Uterus (tissue), 3 donors: ENCODE measurements at regions not wholly inside any gene's neighbourhood (a gene's known extent, or its start where the extent isn't known, plus 50 kb on each side); places are given as distances from the start of the nearest gene placed in this dataset.

Experiments used
- DNase-seq, 2 donors: peaks; one replicate each; pipeline ENCODE4 v3.0.0-alpha.2; 2019 to 2020
- H3K27ac ChIP-seq, 2 donors: fragments of 200-600 bp; sonication (generic); 1 replicate in 1 of 2; 2 replicates in 1 of 2; pipeline ENCODE4 v1.5.1; 2016 to 2018
- H3K27me3 ChIP-seq, 2 donors: fragments of 200-600 bp; sonication (generic); one replicate each; pipeline ENCODE4 v1.5.1; 2018 to 2019; ENCODE audit warnings: control low read depth in 1 of 2
- H3K36me3 ChIP-seq, 2 donors: fragments of 200-600 bp; sonication (generic); one replicate each; pipeline ENCODE4 v1.5.1; 2019; ENCODE audit warnings: control low read depth in 1 of 2
- H3K4me1 ChIP-seq, 2 donors: fragments of 200-600 bp; sonication (generic); one replicate each; pipeline ENCODE4 v1.5.1; 2018 to 2019; ENCODE audit warnings: control low read depth in 1 of 2
- H3K4me3 ChIP-seq, 2 donors: fragments of 200-600 bp; sonication (generic); 1 replicate in 1 of 2; 2 replicates in 1 of 2; pipeline ENCODE4 v1.5.1; 2018 to 2019; ENCODE audit warnings: mild to moderate bottlenecking in 1 of 2
- H3K9me3 ChIP-seq, 2 donors: fragments of 200-600 bp; sonication (generic); one replicate each; pipeline ENCODE4 v1.5.1; 2019; ENCODE audit warnings: control low read depth in 1 of 2
- CTCF ChIP-seq, 4 experiments: fragments of 200-600 bp in 2 of 4; fragments of 450-650 bp in 2 of 4; sonication (generic) in 2 of 4; IDR thresholded peaks; one replicate each; pipeline ENCODE4 v1.5.1; 2016 to 2019; ENCODE audit warnings: antibody characterized with exemption in 4 of 4, mild to moderate bottlenecking in 2 of 4, moderate library complexity in 1 of 4
- POLR2A ChIP-seq, 2 donors: fragments of 450-650 bp; IDR thresholded peaks; one replicate each; pipeline ENCODE4 v1.6.1; 2016; ENCODE audit warnings: antibody characterized with exemption in 2 of 2, mild to moderate bottlenecking in 1 of 2, moderate library complexity in 1 of 2
- intact Hi-C: fragments of 100-400 bp; cut with DNase I; formaldehyde crosslinking; loops from one replicate; pipeline ENCODE4 v1.15.1; 2023; ENCODE audit warnings: low total_unique reads
- donor health status: DM: yes; HTN: yes; CAD: no.

- Histone ChIP-seq H3K4me3 (no peak overlapping the region), H3K36me3 (no peaks in the 10 kb centered on the region), H3K27ac (no peak overlapping the region), H3K9me3 (no peaks in the 10 kb centered on the region), H3K27me3 (no peaks in the 10 kb centered on the region), H3K4me1 (no peaks in the 10 kb centered on the region)
- no peak for DNase-seq
- intact Hi-C loops, result no loop called here
- TF ChIP-seq CTCF (IDR thresholded peaks at IDR 0.05), result no peak
- no peak for TF ChIP-seq POLR2A (IDR thresholded peaks at IDR 0.05)
Measured at GRCh38 chr7:106776618-106777347, 88.3 kb upstream of the PIK3CG start.

- Histone ChIP-seq H3K27me3 (no peaks in the 10 kb centered on the region), H3K36me3 (no peaks in the 10 kb centered on the region), H3K9me3 (no peaks in the 10 kb centered on the region), H3K4me3 (no peak overlapping the region), H3K27ac (no peak overlapping the region), H3K4me1 (no peaks in the 10 kb centered on the region)
- no peak for DNase-seq
- no peak for TF ChIP-seq CTCF (IDR thresholded peaks at IDR 0.05)
- TF ChIP-seq POLR2A (IDR thresholded peaks at IDR 0.05), result no peak
- intact Hi-C loops, result no loop called here
Measured at GRCh38 chr7:106777674-106778299, 87.3 kb upstream of the PIK3CG start.

- TF ChIP-seq CTCF (IDR thresholded peaks at IDR 0.05) (no peak), POLR2A (IDR thresholded peaks at IDR 0.05) (no peak)
- no peaks in the 10 kb centered on the region for H3K27me3 ChIP-seq
- DNase-seq, result no peak
- H3K4me3 ChIP-seq, result no peak overlapping the region
- no peaks in the 10 kb centered on the region for H3K36me3 ChIP-seq
- no peak overlapping the region for H3K27ac ChIP-seq
- H3K4me1 ChIP-seq, result no peaks in the 10 kb centered on the region
- intact Hi-C loops, result no loop called here
- H3K9me3 ChIP-seq, result no peaks in the 10 kb centered on the region
Measured at GRCh38 chr7:106778656-106779250, 86.3 kb upstream of the PIK3CG start.

- Histone ChIP-seq H3K4me1 (no peaks in the 10 kb centered on the region), H3K27ac (no peak overlapping the region), H3K36me3 (no peaks in the 10 kb centered on the region), H3K9me3 (no peaks in the 10 kb centered on the region), H3K27me3 (no peaks in the 10 kb centered on the region), H3K4me3 (no peak overlapping the region)
- TF ChIP-seq CTCF (IDR thresholded peaks at IDR 0.05) (no peak), POLR2A (IDR thresholded peaks at IDR 0.05) (no peak)
- no peak for DNase-seq
- intact Hi-C loops, result no loop called here
Measured at GRCh38 chr7:106779877-106780276, 85.2 kb upstream of the PIK3CG start.

- TF ChIP-seq POLR2A (IDR thresholded peaks at IDR 0.05) (no peak), CTCF (IDR thresholded peaks at IDR 0.05) (no peak)
- intact Hi-C loops, result no loop called here
- DNase-seq, result no peak
Measured at GRCh38 chr7:106781007-106781406, 84.1 kb upstream of the PIK3CG start.

More at GRCh38 chr7:106781007-106781406, 84.1 kb upstream of the PIK3CG start:
- no peak overlapping the region for H3K27ac ChIP-seq
- H3K27me3 ChIP-seq, result no peaks in the 10 kb centered on the region
- no peaks in the 10 kb centered on the region for H3K9me3 ChIP-seq
- no peak overlapping the region for H3K4me3 ChIP-seq
- H3K36me3 ChIP-seq, result no peaks in the 10 kb centered on the region
- H3K4me1 ChIP-seq, result no peaks in the 10 kb centered on the region
